ENCODE measurements at regions not wholly inside any gene's neighbourhood (a gene's known extent, or its start where the extent isn't known, plus 50 kb on each side); places are given as distances from the start of the nearest gene placed in this dataset.

- no peak overlapping the region for H3K4me3 ChIP-seq
- intact Hi-C loops (cut with DNase I) = no loop called here
- no peaks in the 10 kb centered on the region for H3K4me1 ChIP-seq (ENCODE audit: insufficient read depth)
- TF ChIP-seq EP300 (IDR thresholded peaks at IDR 0.05) (no peak), CTCF (IDR thresholded peaks at IDR 0.05) (no peak), POLR2A (IDR thresholded peaks at IDR 0.05) (no peak)
- no peak for DNase-seq
- H3K9me3 ChIP-seq = no peaks in the 10 kb centered on the region
- no peaks in the 10 kb centered on the region for H3K36me3 ChIP-seq
- H3K27ac ChIP-seq = no peak overlapping the region
- 94 to 96% (median 96%) methylated on average over 6 of the region's 6 CpGs for WGBS, 3 donors
- no peaks in the 10 kb centered on the region for H3K27me3 ChIP-seq
Observed at GRCh38 chr7:10116511-10116910, 857.2 kb upstream of the PHF14 start.

GRCh38 chr7:10117815-10118214 lies 855.9 kb upstream of the PHF14 start:
- WGBS, 3 donors = 87 to 92% (median 90%) methylated on average over 1 of the region's 1 CpG
- H3K4me1 ChIP-seq (ENCODE audit: insufficient read depth) = no peaks in the 10 kb centered on the region
- no peaks in the 10 kb centered on the region for H3K9me3 ChIP-seq
- intact Hi-C loops (cut with DNase I) = no loop called here
- H3K27ac ChIP-seq = no peak overlapping the region
- H3K36me3 ChIP-seq = no peaks in the 10 kb centered on the region
- H3K27me3 ChIP-seq = no peaks in the 10 kb centered on the region
- no peak overlapping the region for H3K4me3 ChIP-seq
- TF ChIP-seq CTCF (IDR thresholded peaks at IDR 0.05) = no peak
- DNase-seq = no peak

GRCh38 chr7:10120936-10121335 lies 852.7 kb upstream of the PHF14 start:
- no peaks in the 10 kb centered on the region for H3K27me3 ChIP-seq
- no peak for DNase-seq
- no peak for TF ChIP-seq EP300 (IDR thresholded peaks at IDR 0.05)
- TF ChIP-seq POLR2A (IDR thresholded peaks at IDR 0.05) = no peak
- TF ChIP-seq CTCF (IDR thresholded peaks at IDR 0.05) = no peak
- 89 to 97% (median 94%) methylated on average over 2 of the region's 2 CpGs for WGBS, 3 donors
- no peak overlapping the region for H3K27ac ChIP-seq
- no peak overlapping the region for H3K4me3 ChIP-seq
- H3K4me1 ChIP-seq (ENCODE audit: insufficient read depth) = no peaks in the 10 kb centered on the region
- H3K9me3 ChIP-seq = no peaks in the 10 kb centered on the region
- H3K36me3 ChIP-seq = no peaks in the 10 kb centered on the region
- intact Hi-C loops (cut with DNase I) = no loop called here

- no peaks in the 10 kb centered on the region for H3K9me3 ChIP-seq
- no peak for TF ChIP-seq EP300 (IDR thresholded peaks at IDR 0.05)
- intact Hi-C loops (cut with DNase I) = no loop called here
- H3K4me3 ChIP-seq = no peak overlapping the region
- no peaks in the 10 kb centered on the region for H3K4me1 ChIP-seq (ENCODE audit: insufficient read depth)
- no peaks in the 10 kb centered on the region for H3K36me3 ChIP-seq
- 48 to 58% (median 49%) methylated on average over 2 of the region's 2 CpGs for WGBS, 3 donors
- no peaks in the 10 kb centered on the region for H3K27me3 ChIP-seq
- DNase-seq = no peak
- no peak overlapping the region for H3K27ac ChIP-seq
Observed at GRCh38 chr7:10121631-10122030, 852.0 kb upstream of the PHF14 start.

GRCh38 chr7:10122551-10123100 lies 851.0 kb upstream of the PHF14 start:
- H3K4me3 ChIP-seq = no peak overlapping the region
- no peaks in the 10 kb centered on the region for H3K4me1 ChIP-seq (ENCODE audit: insufficient read depth)
- TF ChIP-seq POLR2A (IDR thresholded peaks at IDR 0.05) (no peak), EP300 (IDR thresholded peaks at IDR 0.05) (no peak), CTCF (IDR thresholded peaks at IDR 0.05) (no peak)
- no peak overlapping the region for H3K27ac ChIP-seq
- no peaks in the 10 kb centered on the region for H3K36me3 ChIP-seq
- H3K9me3 ChIP-seq = no peaks in the 10 kb centered on the region
- no peaks in the 10 kb centered on the region for H3K27me3 ChIP-seq
- no peak for DNase-seq
- intact Hi-C loops (cut with DNase I) = no loop called here
- WGBS, 3 donors = 12 to 19% (median 13%) methylated on average over 4 of the region's 4 CpGs
